CD14-positive monocyte (primary cell): ENCODE measurements at regions not wholly inside any gene's neighbourhood (a gene's known extent, or its start where the extent isn't known, plus 50 kb on each side); places are given as distances from the start of the nearest gene placed in this dataset.

Experiments
- DNase-seq, 3 donors: peaks; one replicate each; pipeline ENCODE4 v3.0.0-alpha.2; 2011 to 2022
- H2AFZ ChIP-seq: 2 replicates; pipeline ENCODE4 v1.6.0; 2012; ENCODE audit warnings: mild to moderate bottlenecking, low read depth, low read length, inconsistent platforms; ENCODE audit not compliant: insufficient read depth, poor library complexity, severe bottlenecking
- H3K27ac ChIP-seq, 2 donors: 1 replicate in 1 of 2; 2 replicates in 1 of 2; pipeline ENCODE4 v1.5.1; 2012 to 2013; ENCODE audit warnings: low read length in 2 of 2, control low read depth in 1 of 2, inconsistent platforms in 1 of 2, low read depth in 1 of 2, mild to moderate bottlenecking in 1 of 2
- H3K27me3 ChIP-seq, 2 donors: one replicate each; pipeline versions ENCODE4 v1.6.0 to v1.6.1; 2011 to 2013; ENCODE audit warnings: low read length in 2 of 2; ENCODE audit not compliant: control insufficient read depth in 2 of 2, insufficient read depth in 2 of 2
- H3K36me3 ChIP-seq, 2 donors: replicated peaks in 1 of 2; 1 replicate in 1 of 2; 2 replicates in 1 of 2; pipeline versions ENCODE4 v1.5.1 to v1.6.1; 2012 to 2013; ENCODE audit warnings: low read length in 2 of 2, control low read depth in 1 of 2, inconsistent platforms in 1 of 2, mild to moderate bottlenecking in 1 of 2; ENCODE audit not compliant: insufficient read depth in 2 of 2, control insufficient read depth in 1 of 2
- H3K4me1 ChIP-seq, 2 donors: 1 replicate in 1 of 2; 2 replicates in 1 of 2; pipeline versions ENCODE4 v1.5.1 to v1.6.1; 2012 to 2013; ENCODE audit warnings: low read length in 2 of 2, control low read depth in 1 of 2, inconsistent platforms in 1 of 2, mild to moderate bottlenecking in 1 of 2, moderate library complexity in 1 of 2; ENCODE audit not compliant: insufficient read depth in 2 of 2, control insufficient read depth in 1 of 2
- H3K4me2 ChIP-seq: replicated peaks from 2 replicates; pipeline ENCODE3; 2012; ENCODE audit warnings: low read length, moderate library complexity, mild to moderate bottlenecking; ENCODE audit not compliant: poor library complexity, severe bottlenecking; ENCODE audit errors: extremely low read depth
- H3K4me3 ChIP-seq, 3 experiments: fragments of 200-600 bp in 1 of 3; sonication (generic) in 1 of 3; replicated peaks in 1 of 3; 1 replicate in 2 of 3; 2 replicates in 1 of 3; pipeline ENCODE4 v1.5.1; 2011 to 2013; ENCODE audit warnings: low read length in 3 of 3, mild to moderate bottlenecking in 3 of 3, control low read depth in 2 of 3, low read depth in 2 of 3, inconsistent platforms in 1 of 3, moderate library complexity in 1 of 3
- H3K79me2 ChIP-seq: 2 replicates; pipeline ENCODE4 v1.6.0; 2012; ENCODE audit warnings: mild to moderate bottlenecking, control low read depth, inconsistent platforms, low read length, moderate library complexity; ENCODE audit not compliant: insufficient read depth
- H3K9ac ChIP-seq: 2 replicates; pipeline ENCODE4 v1.6.0; 2017; ENCODE audit warnings: low read length, mild to moderate bottlenecking; ENCODE audit not compliant: insufficient read depth, poor library complexity, severe bottlenecking
- H3K9me3 ChIP-seq, 2 donors: replicated peaks in 1 of 2; 1 replicate in 1 of 2; 2 replicates in 1 of 2; pipeline versions ENCODE4 v1.5.1 to v1.6.1; 2012 to 2013; ENCODE audit warnings: low read length in 2 of 2, control low read depth in 1 of 2; ENCODE audit not compliant: control insufficient read depth in 1 of 2, insufficient read depth in 1 of 2
- H4K20me1 ChIP-seq: 2 replicates; pipeline ENCODE4 v1.6.0; 2012; ENCODE audit warnings: mild to moderate bottlenecking, low read length, control low read depth, moderate library complexity; ENCODE audit not compliant: insufficient read depth
- H3K27ac Mint-ChIP-seq, 7 donors: one replicate each; pipeline ENCODE4 v1.8.0; 2020; ENCODE audit warnings: mild to moderate bottlenecking in 7 of 7, mixed read lengths in 7 of 7, moderate library complexity in 6 of 7, inconsistent platforms in 2 of 7
- H3K27me3 Mint-ChIP-seq, 3 donors: one replicate each; pipeline ENCODE4 v1.8.0; 2021 to 2022; ENCODE audit warnings: low read depth in 3 of 3, mild to moderate bottlenecking in 3 of 3, mixed read lengths in 3 of 3, moderate library complexity in 3 of 3, inconsistent platforms in 1 of 3
- H3K36me3 Mint-ChIP-seq, 2 donors: one replicate each; pipeline ENCODE4 v1.8.0; 2020; ENCODE audit warnings: mixed read lengths in 2 of 2, inconsistent platforms in 1 of 2, mild to moderate bottlenecking in 1 of 2
- H3K4me1 Mint-ChIP-seq: one replicate; pipeline ENCODE4 v1.8.0; 2020; ENCODE audit warnings: mild to moderate bottlenecking, mixed read lengths
- H3K4me3 Mint-ChIP-seq, 2 donors: one replicate each; pipeline ENCODE4 v1.8.0; 2020; ENCODE audit warnings: mild to moderate bottlenecking in 2 of 2, mixed read lengths in 2 of 2, moderate library complexity in 1 of 2
- H3K9me3 Mint-ChIP-seq, 7 donors: one replicate each; pipeline ENCODE4 v1.8.0; 2020 to 2022; ENCODE audit warnings: mixed read lengths in 7 of 7, mild to moderate bottlenecking in 6 of 7, moderate library complexity in 6 of 7, inconsistent platforms in 2 of 7
- WGBS: methylation state at CpG from one replicate; pipeline ENCODE4 v1.1.5; 2013; ENCODE audit warnings: missing lambda C conversion rate; ENCODE audit not compliant: insufficient coverage; 5-methylcytosine and 5-hydroxymethylcytosine counted together
- intact Hi-C, 2 donors: fragments of 100-400 bp; cut with micrococcal nuclease; formaldehyde crosslinking; loops; one replicate each; pipeline versions ENCODE4 v1.15.0 to v1.15.1; 2023
- TF ChIP-seq, protein P1 (sequence below): fragments of 200-600 bp; IDR thresholded peaks from one replicate; pipeline ENCODE4 v1.8.0; 2022; ENCODE audit warnings: antibody characterized with exemption, mild to moderate bottlenecking

- Histone ChIP-seq H3K9me3 (no peaks in the 10 kb centered on the region), H3K4me1 (no peaks in the 10 kb centered on the region), H2AFZ (no peak overlapping the region), H3K9ac (no peak overlapping the region), H3K4me2 (no peak overlapping the region), H3K36me3 (no peaks in the 10 kb centered on the region), H3K4me3 (no peak overlapping the region), H4K20me1 (no peaks in the 10 kb centered on the region), H3K27me3 (no peaks in the 10 kb centered on the region), H3K27ac (no peak overlapping the region), H3K79me2 (no peaks in the 10 kb centered on the region)
- no peak overlapping the region for H3K27ac Mint-ChIP-seq
- intact Hi-C loops: no loop called here
- no peak for DNase-seq
- H3K36me3 Mint-ChIP-seq: no peaks in the 10 kb centered on the region
- no peak overlapping the region for H3K4me3 Mint-ChIP-seq
- H3K9me3 Mint-ChIP-seq: peaks cover 0 to 1% (median 0%) of the 10 kb centered on the region in 7 donors
- H3K4me1 Mint-ChIP-seq: no peaks in the 10 kb centered on the region
- peaks cover 4 to 8% (median 5%) of the 10 kb centered on the region in 3 donors for H3K27me3 Mint-ChIP-seq
- TF ChIP-seq, protein P1, sequence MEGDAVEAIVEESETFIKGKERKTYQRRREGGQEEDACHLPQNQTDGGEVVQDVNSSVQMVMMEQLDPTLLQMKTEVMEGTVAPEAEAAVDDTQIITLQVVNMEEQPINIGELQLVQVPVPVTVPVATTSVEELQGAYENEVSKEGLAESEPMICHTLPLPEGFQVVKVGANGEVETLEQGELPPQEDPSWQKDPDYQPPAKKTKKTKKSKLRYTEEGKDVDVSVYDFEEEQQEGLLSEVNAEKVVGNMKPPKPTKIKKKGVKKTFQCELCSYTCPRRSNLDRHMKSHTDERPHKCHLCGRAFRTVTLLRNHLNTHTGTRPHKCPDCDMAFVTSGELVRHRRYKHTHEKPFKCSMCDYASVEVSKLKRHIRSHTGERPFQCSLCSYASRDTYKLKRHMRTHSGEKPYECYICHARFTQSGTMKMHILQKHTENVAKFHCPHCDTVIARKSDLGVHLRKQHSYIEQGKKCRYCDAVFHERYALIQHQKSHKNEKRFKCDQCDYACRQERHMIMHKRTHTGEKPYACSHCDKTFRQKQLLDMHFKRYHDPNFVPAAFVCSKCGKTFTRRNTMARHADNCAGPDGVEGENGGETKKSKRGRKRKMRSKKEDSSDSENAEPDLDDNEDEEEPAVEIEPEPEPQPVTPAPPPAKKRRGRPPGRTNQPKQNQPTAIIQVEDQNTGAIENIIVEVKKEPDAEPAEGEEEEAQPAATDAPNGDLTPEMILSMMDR: no peak
- WGBS: 87% methylated on average over 2 of the region's 3 CpGs
Measured at GRCh38 chr19:31678421-31678820, 329.2 kb upstream of the TSHZ3 start.

- H3K4me3 ChIP-seq: no peak overlapping the region
- Mint-ChIP-seq H3K27ac (no peak overlapping the region), H3K36me3 (no peaks in the 10 kb centered on the region), H3K9me3 (peaks cover 0 to 4% (median 0%) of the 10 kb centered on the region in 7 donors), H3K4me1 (no peaks in the 10 kb centered on the region), H3K27me3 (peaks cover 0 to 5% (median under 1%) of the 10 kb centered on the region in 3 donors), H3K4me3 (no peak overlapping the region)
- H3K9ac ChIP-seq: no peak overlapping the region
- intact Hi-C loops: no loop called here
- no peaks in the 10 kb centered on the region for H3K9me3 ChIP-seq
- WGBS: no CpG with 5 or more reads among the region's 4 CpGs
- no peaks in the 10 kb centered on the region for H3K36me3 ChIP-seq
- H3K4me2 ChIP-seq: no peak overlapping the region
- H3K27me3 ChIP-seq: no peaks in the 10 kb centered on the region
- DNase-seq: no peak
- TF ChIP-seq, protein P1: no peak
- H3K79me2 ChIP-seq: no peaks in the 10 kb centered on the region
- H2AFZ ChIP-seq: no peak overlapping the region
- no peak overlapping the region for H3K27ac ChIP-seq
- H4K20me1 ChIP-seq: no peaks in the 10 kb centered on the region
- H3K4me1 ChIP-seq: no peaks in the 10 kb centered on the region
Measured at GRCh38 chr19:31681121-31681520, 331.9 kb upstream of the TSHZ3 start.
